ENCODE measurements at regions not wholly inside any gene's neighbourhood (a gene's known extent, or its start where the extent isn't known, plus 50 kb on each side); places are given as distances from the start of the nearest gene placed in this dataset.
A peak's percentile ranks its signal among the peaks of the same experiment; 100 is the strongest.
"Not testable (repeated sequence)": the region's sequence is repeated elsewhere in the genome, so short reads cannot be mapped to it uniquely, and the experiment has no call there.

GRCh38 chr5:167363065-167363464, 928.4 kb upstream of the WWC1 start:
- FAIRE-seq, result no peak
- no peaks in the 10 kb centered on the region for H3K27me3 ChIP-seq (ENCODE audit: control insufficient read depth, insufficient read depth, low read length)
- TF ChIP-seq CTCF (IDR thresholded peaks at IDR 0.05; ENCODE audit: insufficient read depth, low read length, severe bottlenecking), result no peak
- no peak overlapping the region for H3K4me3 ChIP-seq (ENCODE audit: low read depth, low read length)
- H3K36me3 ChIP-seq (ENCODE audit: control insufficient read depth, insufficient read depth, low read length), result no peaks in the 10 kb centered on the region
- no peak for DNase-seq (ENCODE audit: low read depth)

- Histone ChIP-seq H3K4me3 (ENCODE audit: low read depth, low read length) (no peak overlapping the region), H3K36me3 (ENCODE audit: control insufficient read depth, insufficient read depth, low read length) (no peaks in the 10 kb centered on the region), H3K27me3 (ENCODE audit: control insufficient read depth, insufficient read depth, low read length) (no peaks in the 10 kb centered on the region)
- FAIRE-seq, result no peak
- TF ChIP-seq CTCF (IDR thresholded peaks at IDR 0.05; ENCODE audit: insufficient read depth, low read length, severe bottlenecking), result no peak
- DNase-seq (ENCODE audit: low read depth), result no peak
Measured at GRCh38 chr5:167375125-167375524, 916.3 kb upstream of the WWC1 start.

GRCh38 chr5:167378894-167379723, 912.3 kb upstream of the WWC1 start:
- Histone ChIP-seq H3K36me3 (ENCODE audit: control insufficient read depth, insufficient read depth, low read length) (no peaks in the 10 kb centered on the region), H3K4me3 (ENCODE audit: low read depth, low read length) (no peak overlapping the region), H3K27me3 (ENCODE audit: control insufficient read depth, insufficient read depth, low read length) (no peaks in the 10 kb centered on the region)
- FAIRE-seq, result no peak
- no peak for TF ChIP-seq CTCF (IDR thresholded peaks at IDR 0.05; ENCODE audit: insufficient read depth, low read length, severe bottlenecking)
- DNase-seq (ENCODE audit: low read depth), result peak; percentile 1

- no peak for FAIRE-seq
Measured at GRCh38 chr5:167381457-167381856, 910.0 kb upstream of the WWC1 start.

GRCh38 chr5:167389537-167389936, 901.9 kb upstream of the WWC1 start:
- TF ChIP-seq CTCF (IDR thresholded peaks at IDR 0.05; ENCODE audit: insufficient read depth, low read length, severe bottlenecking), result no peak
- DNase-seq (ENCODE audit: low read depth) (no peak), FAIRE-seq (no peak)
- Histone ChIP-seq H3K27me3 (ENCODE audit: control insufficient read depth, insufficient read depth, low read length) (no peaks in the 10 kb centered on the region), H3K36me3 (ENCODE audit: control insufficient read depth, insufficient read depth, low read length) (no peaks in the 10 kb centered on the region), H3K4me3 (ENCODE audit: low read depth, low read length) (no peak overlapping the region)

More at GRCh38 chr5:167381457-167381856, 910.0 kb upstream of the WWC1 start:
- Histone ChIP-seq H3K27me3 (ENCODE audit: control insufficient read depth, insufficient read depth, low read length) (no peaks in the 10 kb centered on the region), H3K4me3 (ENCODE audit: low read depth, low read length) (no peak overlapping the region), H3K36me3 (ENCODE audit: control insufficient read depth, insufficient read depth, low read length) (no peaks in the 10 kb centered on the region)
- no peak for TF ChIP-seq CTCF (IDR thresholded peaks at IDR 0.05; ENCODE audit: insufficient read depth, low read length, severe bottlenecking)
- DNase-seq (ENCODE audit: low read depth), result no peak

GRCh38 chr5:167391286-167391685, 900.2 kb upstream of the WWC1 start:
- not testable (repeated sequence) for FAIRE-seq; H3K27me3 ChIP-seq (ENCODE audit: control insufficient read depth, insufficient read depth, low read length); H3K36me3 ChIP-seq (ENCODE audit: control insufficient read depth, insufficient read depth, low read length)

More at GRCh38 chr5:167391286-167391685, 900.2 kb upstream of the WWC1 start:
- DNase-seq (ENCODE audit: low read depth); H3K4me3 ChIP-seq (ENCODE audit: low read depth, low read length): not testable (repeated sequence)

All from bronchial epithelial cell (primary cell).